Testis (tissue), 2 donors: ENCODE measurements at regions not wholly inside any gene's neighbourhood (a gene's known extent, or its start where the extent isn't known, plus 50 kb on each side); places are given as distances from the start of the nearest gene placed in this dataset.

ENCODE experiments used
- CTCF ChIP-seq, 3 experiments: fragments of 450-650 bp in 2 of 3; fragments of 200-600 bp in 1 of 3; sonication (generic) in 1 of 3; IDR thresholded peaks; one replicate each; pipeline ENCODE4 v1.5.1; 2016 to 2019; ENCODE audit warnings: antibody characterized with exemption in 3 of 3, mild to moderate bottlenecking in 2 of 3, moderate library complexity in 1 of 3
- POLR2A ChIP-seq: fragments of 450-650 bp; IDR thresholded peaks from one replicate; pipeline ENCODE4 v1.6.1; 2017; ENCODE audit warnings: antibody characterized with exemption, mild to moderate bottlenecking, moderate library complexity

- no peak for TF ChIP-seq CTCF (IDR thresholded peaks at IDR 0.05)
- no peak for TF ChIP-seq POLR2A
Measured at GRCh38 chr11:89604281-89604680, 105.8 kb upstream of the TRIM77 start.
